IMR-90 (cell line): ENCODE measurements at regions not wholly inside any gene's neighbourhood (a gene's known extent, or its start where the extent isn't known, plus 50 kb on each side); places are given as distances from the start of the nearest gene placed in this dataset.

Experiments used
- POLR2A ChIP-seq: IDR thresholded peaks from 2 replicates; pipeline ENCODE4 v1.6.1; 2012; ENCODE audit warnings: mild to moderate bottlenecking, low read depth, low read length
- TF ChIP-seq, protein P1 (sequence below): conservative IDR thresholded peaks from 2 replicates; pipeline ENCODE4 v1.5.1; 2012; ENCODE audit warnings: mild to moderate bottlenecking, low read depth, low read length, improper control_type of control experiment

DNA sequence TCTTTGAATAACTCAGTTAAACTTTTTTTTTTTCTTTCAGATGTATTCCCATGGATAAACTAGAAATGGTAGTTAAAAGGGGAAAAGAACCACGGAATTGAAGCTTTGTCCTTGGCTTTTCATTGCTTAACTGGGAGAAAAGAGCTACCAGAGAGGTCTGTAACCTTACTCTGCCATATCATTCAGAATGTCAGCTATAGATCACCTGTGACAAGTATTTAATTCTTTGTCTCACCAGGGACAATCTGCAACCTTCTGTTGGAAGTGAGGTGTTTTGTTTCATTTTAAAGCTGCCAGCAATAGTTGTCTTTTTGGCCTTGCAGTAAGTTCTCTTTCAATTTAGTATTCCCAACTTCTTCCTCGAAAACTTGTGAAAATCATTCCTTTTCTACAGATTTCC lies 618.4 kb downstream of the FRK start:
- TF ChIP-seq POLR2A: no peak
- TF ChIP-seq, protein P1, sequence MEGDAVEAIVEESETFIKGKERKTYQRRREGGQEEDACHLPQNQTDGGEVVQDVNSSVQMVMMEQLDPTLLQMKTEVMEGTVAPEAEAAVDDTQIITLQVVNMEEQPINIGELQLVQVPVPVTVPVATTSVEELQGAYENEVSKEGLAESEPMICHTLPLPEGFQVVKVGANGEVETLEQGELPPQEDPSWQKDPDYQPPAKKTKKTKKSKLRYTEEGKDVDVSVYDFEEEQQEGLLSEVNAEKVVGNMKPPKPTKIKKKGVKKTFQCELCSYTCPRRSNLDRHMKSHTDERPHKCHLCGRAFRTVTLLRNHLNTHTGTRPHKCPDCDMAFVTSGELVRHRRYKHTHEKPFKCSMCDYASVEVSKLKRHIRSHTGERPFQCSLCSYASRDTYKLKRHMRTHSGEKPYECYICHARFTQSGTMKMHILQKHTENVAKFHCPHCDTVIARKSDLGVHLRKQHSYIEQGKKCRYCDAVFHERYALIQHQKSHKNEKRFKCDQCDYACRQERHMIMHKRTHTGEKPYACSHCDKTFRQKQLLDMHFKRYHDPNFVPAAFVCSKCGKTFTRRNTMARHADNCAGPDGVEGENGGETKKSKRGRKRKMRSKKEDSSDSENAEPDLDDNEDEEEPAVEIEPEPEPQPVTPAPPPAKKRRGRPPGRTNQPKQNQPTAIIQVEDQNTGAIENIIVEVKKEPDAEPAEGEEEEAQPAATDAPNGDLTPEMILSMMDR: no peak
